ENCODE measurements at regions not wholly inside any gene's neighbourhood (a gene's known extent, or its start where the extent isn't known, plus 50 kb on each side); places are given as distances from the start of the nearest gene placed in this dataset.

- TF ChIP-seq FOXK2 (IDR thresholded peaks at IDR 0.05) (no peak), SP1 (IDR thresholded peaks at IDR 0.05) (no peak), ZNF384 (IDR thresholded peaks at IDR 0.05) (no peak), BHLHE40 (IDR thresholded peaks at IDR 0.05; ENCODE audit: borderline replicate concordance) (no peak), TARDBP (IDR thresholded peaks at IDR 0.05) (no peak), LEF1 (IDR thresholded peaks at IDR 0.05; ENCODE audit: borderline replicate concordance) (no peak), FOXM1 (IDR thresholded peaks at IDR 0.05; ENCODE audit: borderline replicate concordance) (no peak), CTBP1 (IDR thresholded peaks at IDR 0.05; ENCODE audit: borderline replicate concordance) (no peak), ELF4 (IDR thresholded peaks at IDR 0.05) (no peak), FOXA1 (IDR thresholded peaks at IDR 0.05) (no peak), SUZ12 (IDR thresholded peaks at IDR 0.05) (no peak), PKNOX1 (IDR thresholded peaks at IDR 0.05) (no peak)
Measured at GRCh38 chr18:46252759-46253158, 148.6 kb downstream of the HAUS1 start.
